Muscle of arm (tissue), 1 donor: ENCODE measurements at regions not wholly inside any gene's neighbourhood (a gene's known extent, or its start where the extent isn't known, plus 50 kb on each side); places are given as distances from the start of the nearest gene placed in this dataset.

Experiments used
- DNase-seq: peaks from one replicate; pipeline ENCODE4 v3.0.0-alpha.2; 2013

- no peak for DNase-seq
Measured at GRCh38 chr15:93438310-93438709, 349.3 kb upstream of the RGMA start.

- no peak for DNase-seq
Measured at GRCh38 chr15:93432474-93432873, 343.5 kb upstream of the RGMA start.

GRCh38 chr15:93428807-93429351 lies 339.9 kb upstream of the RGMA start:
- no peak for DNase-seq

DNA sequence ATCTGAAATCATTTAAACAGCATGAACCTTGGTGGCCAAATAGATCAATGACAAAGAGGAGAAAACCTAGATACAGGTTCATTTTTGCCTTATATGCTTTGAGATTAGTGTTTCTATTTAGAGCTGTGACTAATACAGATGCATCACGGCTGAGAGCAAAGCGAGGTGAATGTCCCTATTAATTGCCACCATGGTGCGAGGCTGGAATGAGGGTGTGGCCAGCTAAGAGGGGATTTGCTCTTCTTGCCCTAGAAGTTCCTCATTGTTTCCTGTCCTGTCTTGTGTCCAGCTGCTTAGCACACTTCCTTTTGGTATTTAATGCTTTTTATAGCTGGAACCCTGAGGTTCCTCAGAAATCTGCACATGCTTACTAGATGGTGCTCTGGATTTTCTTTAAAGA lies 339.1 kb upstream of the RGMA start:
- DNase-seq: no peak

GRCh38 chr15:93424131-93424530 lies 335.1 kb upstream of the RGMA start:
- DNase-seq: no peak

- DNase-seq: no peak
Measured at GRCh38 chr15:93422476-93422875, 333.5 kb upstream of the RGMA start.

DNA sequence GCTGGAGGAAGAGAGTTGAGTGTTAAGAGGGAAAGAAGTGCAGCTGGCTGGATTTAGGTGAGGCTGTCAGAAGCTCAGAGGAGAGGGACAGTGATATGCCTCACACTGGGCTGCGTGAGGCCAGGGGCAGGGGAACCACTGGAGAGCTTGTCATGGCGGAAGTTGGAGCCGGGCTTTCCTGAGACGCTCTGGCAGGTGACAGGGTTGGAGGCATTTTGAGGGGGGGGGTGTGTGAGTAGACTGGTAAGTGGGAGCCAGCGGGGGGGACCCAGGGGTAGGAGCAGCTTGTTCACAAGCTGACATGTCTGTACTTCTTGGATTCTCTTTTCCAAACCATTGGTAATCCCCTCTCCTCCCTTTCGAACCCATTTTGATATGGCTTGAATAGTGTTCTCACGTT lies 331.5 kb upstream of the RGMA start:
- DNase-seq: no peak

DNA sequence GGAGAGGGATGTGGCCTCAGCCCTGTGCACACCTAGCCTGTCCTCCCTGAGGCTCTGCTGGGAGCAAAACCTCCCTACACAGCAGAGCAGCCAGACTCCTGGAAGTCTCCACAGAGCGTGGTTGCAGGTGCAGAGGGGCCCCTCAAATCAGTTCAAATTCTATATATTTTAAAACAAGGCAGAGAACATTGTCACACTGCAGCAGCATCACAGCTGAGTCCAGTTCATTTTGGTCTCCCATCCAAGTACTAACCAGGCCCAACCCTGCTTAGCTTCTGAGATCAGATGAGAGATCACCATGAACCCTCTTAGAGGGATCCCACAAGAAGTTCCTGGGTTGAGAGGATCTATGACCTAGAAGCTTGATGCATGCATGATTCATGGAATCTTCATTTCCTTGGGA lies 331.0 kb upstream of the RGMA start:
- no peak for DNase-seq

- DNase-seq: no peak
Measured at GRCh38 chr15:93418566-93418965, 329.6 kb upstream of the RGMA start.

DNA sequence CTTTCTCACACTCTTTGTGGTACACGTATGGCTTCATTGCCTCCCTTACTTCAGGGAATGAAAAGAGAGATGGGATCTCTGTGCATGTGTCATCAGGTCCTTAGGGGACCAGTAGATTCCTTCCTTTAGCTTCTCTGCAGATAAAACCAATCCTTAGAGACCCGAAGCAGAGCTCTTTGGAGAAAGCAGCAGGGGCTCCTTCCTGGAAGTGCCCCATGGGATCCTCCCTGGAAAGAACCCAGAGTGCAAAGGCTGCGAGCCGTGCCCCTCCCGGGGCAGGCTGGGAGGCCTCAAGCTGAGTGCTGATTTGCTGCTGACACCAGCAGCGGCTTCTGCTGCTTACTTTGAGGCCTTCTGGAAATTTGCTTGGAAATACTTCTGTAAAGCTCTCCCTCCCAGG lies 328.6 kb upstream of the RGMA start:
- DNase-seq: peak; percentile 9

- no peak for DNase-seq
Measured at GRCh38 chr15:93417156-93417555, 328.1 kb upstream of the RGMA start.

GRCh38 chr15:93415576-93415975 lies 326.6 kb upstream of the RGMA start:
- no peak for DNase-seq

DNA sequence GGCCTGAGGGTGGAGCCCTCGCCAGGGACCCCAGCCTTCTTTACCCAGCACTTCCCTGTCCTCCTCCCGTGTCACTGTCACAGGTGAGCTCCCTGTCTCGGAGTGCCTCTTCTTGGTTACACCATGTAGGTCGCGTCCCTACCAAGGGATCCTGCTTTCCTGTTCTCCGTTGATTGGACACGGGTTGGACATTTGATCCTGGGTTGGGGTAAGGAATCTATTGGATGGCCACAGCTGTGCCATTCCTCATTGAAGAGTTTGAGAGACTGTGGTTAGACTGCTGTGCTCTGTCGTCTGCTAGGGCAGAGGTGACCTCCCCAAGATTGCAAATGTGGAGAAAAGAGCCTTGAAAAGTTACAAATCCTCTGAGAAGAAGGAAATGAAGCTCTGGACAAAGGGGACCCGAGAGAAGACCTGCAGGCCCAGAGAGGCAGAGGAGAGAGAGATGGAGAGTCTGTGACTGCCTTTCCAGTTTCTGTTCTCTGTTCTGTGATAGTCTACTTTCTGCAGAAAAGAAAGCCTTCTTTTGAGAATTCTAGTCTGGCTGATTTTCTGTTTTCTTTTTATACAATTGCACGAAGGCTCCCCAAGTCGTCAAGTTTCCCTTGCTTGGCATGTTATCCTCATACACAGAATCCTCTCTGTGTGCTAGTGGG lies 325.7 kb upstream of the RGMA start:
- DNase-seq: no peak

DNA sequence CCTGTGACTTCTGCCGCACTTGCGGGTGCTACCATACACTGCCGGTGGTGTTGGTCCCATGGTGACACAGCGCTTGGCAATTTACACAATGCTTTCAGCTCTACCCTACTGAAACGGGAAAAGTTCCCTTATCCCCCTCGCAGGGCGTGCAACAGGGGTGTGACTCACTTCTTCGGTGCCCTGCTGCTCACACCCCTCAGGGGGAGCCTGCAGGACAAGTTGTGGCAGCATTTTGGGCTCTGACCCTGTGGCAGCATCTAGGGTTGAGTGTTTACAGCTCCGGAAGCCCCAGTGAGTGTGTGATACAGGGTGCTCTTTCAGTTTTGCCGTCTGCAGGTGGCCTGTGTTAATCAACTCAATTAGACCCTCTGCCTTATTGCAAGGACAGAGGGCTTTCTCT lies 324.7 kb upstream of the RGMA start:
- DNase-seq: no peak

DNA sequence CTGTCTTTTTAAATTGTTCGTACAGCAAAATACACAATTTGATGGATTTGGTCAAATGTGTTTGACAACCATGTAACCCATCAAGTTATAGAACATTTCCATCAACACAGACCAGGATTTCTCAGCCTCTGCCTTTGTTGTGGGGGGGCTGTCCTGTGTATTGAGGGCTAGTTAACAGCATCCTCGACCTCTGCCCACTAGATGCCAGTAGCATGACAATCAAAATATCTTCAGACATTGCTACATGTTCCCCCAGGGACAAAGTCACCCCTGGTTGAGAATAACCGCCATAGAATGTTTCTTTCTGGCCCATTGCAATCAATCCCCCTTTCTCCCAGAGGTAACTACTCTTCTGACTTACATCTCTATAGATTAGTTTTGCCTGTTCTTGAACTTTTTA lies 310.1 kb upstream of the RGMA start:
- DNase-seq: no peak

- peak; percentile 28 for DNase-seq
Measured at GRCh38 chr15:93389211-93389610, 300.2 kb upstream of the RGMA start.

GRCh38 chr15:93384886-93385285 lies 295.9 kb upstream of the RGMA start:
- DNase-seq: no peak

DNA sequence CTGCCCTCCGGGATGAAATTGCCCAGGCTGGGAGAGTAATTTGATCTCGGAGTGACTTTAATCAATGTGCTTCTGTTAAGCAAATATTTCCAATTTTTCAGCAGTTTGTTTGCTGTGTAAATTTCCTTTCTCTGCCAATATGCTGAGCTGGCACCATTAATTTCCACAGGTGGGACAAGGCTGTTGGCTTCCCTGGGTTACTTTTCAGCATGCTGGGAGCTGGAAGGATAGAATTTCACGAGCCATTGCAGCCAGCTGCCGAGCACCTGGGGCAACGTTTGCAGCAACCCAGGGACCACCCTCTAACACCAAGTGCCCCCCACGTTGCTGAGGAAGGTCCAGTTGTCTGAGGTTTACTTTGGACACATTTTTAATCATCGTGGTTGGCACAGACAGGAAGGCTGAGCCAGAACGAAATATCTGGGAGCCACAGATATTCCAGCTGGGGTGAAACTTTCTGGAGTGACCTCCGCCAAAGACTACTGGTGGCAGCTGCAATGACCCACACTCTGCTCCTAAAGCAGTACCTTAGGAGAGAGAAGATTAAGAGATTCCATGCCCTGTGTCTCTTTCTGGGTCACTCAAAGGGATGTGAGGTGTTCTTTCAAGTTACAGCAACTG lies 293.3 kb upstream of the RGMA start:
- no peak for DNase-seq

- DNase-seq: peak; percentile 68
Measured at GRCh38 chr15:93378558-93378957, 289.5 kb upstream of the RGMA start.

GRCh38 chr15:93372865-93373223 lies 283.8 kb upstream of the RGMA start:
- no peak for DNase-seq

DNA sequence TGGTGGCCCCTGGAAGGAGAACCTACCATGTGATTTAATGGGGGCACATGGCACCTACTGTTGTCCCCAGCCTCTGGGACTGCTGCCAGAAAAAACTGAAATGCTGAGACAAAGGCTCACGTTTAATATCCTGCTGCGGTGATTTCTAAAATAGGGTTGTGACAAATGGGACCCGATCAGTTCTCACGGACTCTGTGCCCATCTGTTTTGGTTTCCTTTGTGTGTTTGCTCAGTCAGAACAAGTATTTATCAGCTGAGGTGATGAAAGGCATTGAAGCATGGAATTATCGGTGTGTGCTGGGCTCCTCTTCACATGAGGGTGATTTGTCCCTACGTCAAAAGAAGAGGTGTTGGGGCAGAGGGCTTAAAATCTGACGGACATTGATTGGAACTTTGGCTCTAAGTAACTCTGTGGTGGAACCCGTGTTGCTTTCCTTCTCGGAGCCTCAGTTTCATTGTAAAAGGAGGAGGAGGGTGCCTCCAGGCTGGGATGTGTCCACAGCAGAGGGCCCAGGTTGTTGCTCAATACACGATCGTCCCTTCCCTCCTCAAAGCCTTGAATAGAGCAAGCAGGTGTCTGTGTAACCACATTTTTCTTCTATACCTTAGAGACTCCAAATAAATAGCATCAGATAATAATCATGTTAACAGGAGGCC lies 283.3 kb upstream of the RGMA start:
- DNase-seq: no peak

DNA sequence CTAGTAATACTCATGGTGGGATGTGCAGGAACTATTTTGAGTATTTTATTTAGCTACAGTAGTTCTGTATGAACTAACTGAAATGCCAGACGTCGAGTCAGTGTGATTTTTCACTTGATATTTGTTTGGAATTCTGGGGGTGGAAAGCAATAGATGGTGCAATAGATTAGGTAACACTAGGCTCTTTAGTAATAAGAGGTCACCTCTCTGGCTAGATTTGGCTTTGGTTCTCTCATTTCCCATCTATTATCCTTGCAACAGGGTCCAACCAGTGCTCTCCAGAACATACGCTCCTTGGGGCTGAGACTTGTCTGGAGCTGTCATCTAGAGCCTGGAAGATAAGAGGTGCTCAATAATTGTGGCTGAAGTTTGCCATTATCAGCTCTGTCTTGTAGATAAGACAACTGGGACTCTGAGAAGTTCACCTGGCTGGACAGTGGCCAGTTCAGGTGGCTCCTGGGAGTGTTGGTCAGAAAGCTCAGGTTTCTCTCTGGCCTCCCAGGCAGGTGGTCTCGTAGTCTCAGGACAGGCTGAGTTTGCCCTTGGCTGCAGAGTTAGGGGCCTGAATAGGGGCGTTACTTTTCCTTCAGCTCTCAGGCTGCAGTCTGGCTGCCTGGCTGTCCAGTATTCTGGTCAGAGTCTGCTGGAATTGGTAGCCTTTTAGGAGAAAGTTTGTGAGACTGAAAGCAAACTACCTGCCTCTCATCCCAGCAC lies 277.5 kb upstream of the RGMA start:
- no peak for DNase-seq

DNA sequence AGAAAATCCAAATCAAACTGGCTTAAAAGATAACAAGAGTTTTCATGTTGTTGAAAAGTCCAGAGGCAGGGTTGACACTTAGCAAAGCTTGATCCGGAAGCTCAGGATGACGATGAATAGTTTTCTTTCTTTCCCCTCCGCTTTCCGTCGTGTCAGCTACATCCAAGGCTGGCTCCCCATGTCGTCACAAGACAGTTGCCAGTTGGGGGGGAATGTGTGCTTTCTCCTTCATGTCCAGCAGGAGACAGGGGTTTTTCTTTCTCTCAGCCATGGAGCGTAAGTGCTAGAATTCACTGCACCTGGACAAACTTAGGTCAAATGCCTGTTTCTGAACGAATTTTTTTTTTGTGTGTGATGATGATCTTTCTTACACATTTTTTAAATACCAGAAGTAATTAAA lies 273.8 kb upstream of the RGMA start:
- no peak for DNase-seq
